Esophagus mucosa (tissue), 1 donor: ENCODE measurements at regions not wholly inside any gene's neighbourhood (a gene's known extent, or its start where the extent isn't known, plus 50 kb on each side); places are given as distances from the start of the nearest gene placed in this dataset.

ENCODE experiments used
- ATAC-seq: fragments of 200-7000 bp; cut with Tn5 transposase; one replicate; pipeline ENCODE4 v1.9.1; 2020
- donor health status: DM: yes; HTN: yes; CAD: no.

- no peak for ATAC-seq
These were observed 1684.8 kb upstream of the TENM3 start for GRCh38 chr4:180558427-180558826.

GRCh38 chr4:180560896-180561295 is 1682.3 kb upstream of the TENM3 start:
- ATAC-seq: no peak

- no peak for ATAC-seq
These were observed 1679.2 kb upstream of the TENM3 start for GRCh38 chr4:180564026-180564425.

GRCh38 chr4:180564448-180564847 is 1678.8 kb upstream of the TENM3 start:
- ATAC-seq: no peak

GRCh38 chr4:180565856-180566431 is 1677.3 kb upstream of the TENM3 start:
- peak; percentile 29 for ATAC-seq

- ATAC-seq: peak; percentile 13
These were observed 1676.7 kb upstream of the TENM3 start for GRCh38 chr4:180566492-180566891.

- ATAC-seq: no peak
These were observed 1676.1 kb upstream of the TENM3 start for GRCh38 chr4:180567080-180567479.

GRCh38 chr4:180571516-180572055 is 1671.6 kb upstream of the TENM3 start:
- ATAC-seq: no peak

- ATAC-seq: no peak
These were observed 1665.0 kb upstream of the TENM3 start for GRCh38 chr4:180578175-180578574.

- no peak for ATAC-seq
These were observed 1662.1 kb upstream of the TENM3 start for GRCh38 chr4:180581061-180581460.

- ATAC-seq: no peak
These were observed 1655.8 kb upstream of the TENM3 start for GRCh38 chr4:180587379-180587778.

GRCh38 chr4:180589575-180589974 is 1653.6 kb upstream of the TENM3 start:
- ATAC-seq: no peak

- no peak for ATAC-seq
These were observed 1646.2 kb upstream of the TENM3 start for GRCh38 chr4:180596888-180597483.

GRCh38 chr4:180598281-180598680 is 1644.9 kb upstream of the TENM3 start:
- ATAC-seq: no peak

- no peak for ATAC-seq
These were observed 1639.4 kb upstream of the TENM3 start for GRCh38 chr4:180603791-180604190.

GRCh38 chr4:180610324-180610723 is 1632.9 kb upstream of the TENM3 start:
- peak; percentile 46 for ATAC-seq

GRCh38 chr4:180615746-180616145 is 1627.5 kb upstream of the TENM3 start:
- no peak for ATAC-seq

GRCh38 chr4:180617196-180617595 is 1626.0 kb upstream of the TENM3 start:
- no peak for ATAC-seq

GRCh38 chr4:180618396-180618795 is 1624.8 kb upstream of the TENM3 start:
- no peak for ATAC-seq

- no peak for ATAC-seq
These were observed 1623.8 kb upstream of the TENM3 start for GRCh38 chr4:180619440-180619839.

GRCh38 chr4:180622254-180622653 is 1620.9 kb upstream of the TENM3 start:
- ATAC-seq: no peak

- ATAC-seq: no peak
These were observed 1617.5 kb upstream of the TENM3 start for GRCh38 chr4:180625653-180626052.

- ATAC-seq: no peak
These were observed 1613.1 kb upstream of the TENM3 start for GRCh38 chr4:180630012-180630665.

- no peak for ATAC-seq
These were observed 1608.9 kb upstream of the TENM3 start for GRCh38 chr4:180634306-180634705.
